HG03095 (cell line): ENCODE measurements at regions not wholly inside any gene's neighbourhood (a gene's known extent, or its start where the extent isn't known, plus 50 kb on each side); places are given as distances from the start of the nearest gene placed in this dataset.

Experiments used
- ATAC-seq: cut with Tn5 transposase; IDR thresholded peaks from one replicate; pipeline ENCODE4 v1.9.1; 2021; ENCODE audit warnings: moderate library complexity; ENCODE audit not compliant: unreplicated experiment

GRCh38 chr1:88111816-88112215 is 572.3 kb upstream of the PKN2 start:
- no peak for ATAC-seq

DNA sequence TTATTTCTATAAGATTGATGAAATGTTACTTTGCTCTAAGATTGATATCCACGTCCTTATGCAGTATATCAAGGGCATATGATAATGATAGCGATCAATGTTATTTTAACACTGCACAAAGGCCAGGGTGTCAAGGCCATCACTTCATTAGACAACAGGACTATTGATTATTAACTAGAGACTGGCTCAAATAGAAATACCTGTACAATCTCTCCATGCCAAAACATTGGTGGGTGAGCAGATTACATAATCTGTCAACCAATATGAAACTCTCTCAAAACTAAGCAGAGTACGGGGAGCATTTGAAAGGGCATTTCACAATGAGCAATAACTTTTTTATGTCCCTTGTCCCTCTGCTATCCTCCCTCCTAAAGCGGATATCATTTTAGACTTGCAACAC is 566.5 kb upstream of the PKN2 start:
- ATAC-seq: no peak

DNA sequence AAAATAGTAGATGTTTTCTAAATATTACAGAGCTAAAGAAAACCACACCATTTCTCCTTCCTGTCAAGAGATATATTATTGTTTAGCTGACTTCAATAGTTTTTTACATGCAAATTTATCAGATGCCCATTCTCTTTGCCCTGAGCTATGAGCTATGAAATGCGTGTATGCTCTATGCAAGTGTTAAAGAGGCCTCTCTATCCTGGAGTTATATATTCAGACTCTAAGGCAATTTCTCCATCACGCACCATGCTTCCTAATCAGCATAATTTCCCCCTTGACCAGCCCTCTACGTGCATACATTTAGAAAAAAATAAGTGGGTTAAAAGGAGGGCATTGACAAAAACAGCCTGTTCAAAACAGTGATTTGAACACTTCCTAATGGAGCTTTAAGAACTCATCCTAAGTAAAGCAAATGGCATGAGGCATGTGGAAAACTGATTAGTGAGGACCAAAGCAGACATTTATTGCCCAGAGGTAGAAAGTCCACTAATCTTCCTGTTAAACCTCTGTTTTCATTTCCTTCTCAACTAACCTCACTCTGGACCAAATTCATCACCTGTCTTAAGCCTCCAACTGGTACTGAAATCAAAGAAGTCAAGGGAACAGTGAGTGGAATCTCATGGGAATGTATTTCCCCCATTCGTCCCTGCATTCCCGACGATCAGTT is 565.8 kb upstream of the PKN2 start:
- no peak for ATAC-seq

DNA sequence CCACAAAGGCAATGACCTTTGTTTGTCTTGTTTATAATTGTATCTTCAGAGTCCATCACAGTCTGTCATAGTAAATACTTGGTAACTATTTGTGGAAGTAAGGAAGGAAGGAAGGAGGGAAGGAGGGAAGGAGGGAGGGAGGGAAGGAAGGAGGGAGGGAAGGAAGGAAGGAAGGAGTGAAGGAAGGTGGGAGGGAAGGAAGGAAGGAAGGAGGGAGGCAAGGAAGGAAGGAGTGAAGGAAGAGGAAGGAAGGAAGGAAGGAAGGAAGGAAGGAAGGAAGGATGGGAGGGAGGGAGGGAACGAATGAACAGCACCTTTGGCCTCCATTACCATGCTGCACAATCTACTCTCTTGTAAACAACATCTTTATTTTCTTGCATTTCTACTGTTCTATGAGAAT is 559.5 kb upstream of the PKN2 start:
- no peak for ATAC-seq

DNA sequence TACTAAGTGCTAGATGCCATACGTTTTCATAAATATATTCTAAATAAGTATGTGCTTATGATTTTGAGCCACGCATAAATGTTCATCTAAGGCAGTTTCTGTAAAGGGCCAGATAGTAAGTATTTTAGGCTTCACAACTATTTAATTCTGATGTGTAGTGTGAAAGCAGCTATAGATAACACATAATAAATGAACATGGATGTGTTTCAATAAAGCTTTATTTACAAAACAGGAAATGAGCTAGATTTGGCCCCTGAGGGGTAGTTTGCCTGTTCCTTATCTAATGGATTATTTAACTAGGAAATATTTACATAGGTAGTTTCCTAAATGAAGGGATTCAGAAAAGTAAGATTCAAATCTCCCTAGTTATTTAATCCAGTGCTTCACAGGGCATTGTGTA is 557.6 kb upstream of the PKN2 start:
- ATAC-seq: no peak

- ATAC-seq: no peak
Measured at GRCh38 chr1:88133991-88134390, 550.1 kb upstream of the PKN2 start.

DNA sequence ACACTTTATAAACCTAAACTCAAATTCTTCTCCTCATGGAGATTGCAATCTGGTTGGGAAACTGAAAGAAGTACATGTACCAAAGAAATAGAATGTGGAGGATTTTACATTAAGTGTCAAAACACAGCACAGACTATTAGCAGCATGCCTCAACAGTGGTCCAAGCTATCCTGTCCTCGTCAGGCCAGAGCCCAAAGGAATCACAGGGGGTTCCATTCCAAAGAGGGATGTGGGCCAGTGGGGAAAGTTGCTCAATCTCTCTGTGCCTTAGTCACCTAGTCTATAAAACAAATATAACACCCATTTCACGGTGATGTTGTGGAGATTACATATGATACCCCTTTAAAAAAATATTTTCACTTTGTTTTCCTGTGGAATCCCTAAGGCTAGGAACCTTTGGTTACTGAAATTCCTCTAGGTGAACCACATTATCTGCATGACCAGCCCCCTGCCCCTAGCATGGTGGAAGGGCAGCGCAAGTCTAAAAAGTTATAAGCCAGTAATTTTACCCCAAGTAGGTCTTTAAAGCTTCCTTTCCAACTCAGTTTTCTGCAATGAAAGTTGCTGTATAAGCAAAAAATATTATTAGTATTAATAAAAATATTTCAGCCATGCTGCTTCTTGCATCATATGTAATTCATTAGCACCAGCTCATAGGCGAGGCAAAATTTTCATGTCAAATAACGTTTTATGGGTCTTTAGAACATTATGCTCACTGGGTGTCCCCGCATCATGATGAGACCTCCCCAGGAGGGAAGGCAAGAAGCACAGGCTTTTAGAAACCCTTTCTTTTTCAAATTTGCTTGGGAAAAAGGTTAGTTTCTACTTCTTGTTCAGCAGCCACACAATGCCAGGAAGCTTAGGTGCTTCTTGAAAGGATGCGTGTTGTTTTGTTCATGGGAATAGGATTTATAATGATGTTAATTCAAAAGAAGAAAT is 548.8 kb upstream of the PKN2 start:
- no peak for ATAC-seq

- ATAC-seq: no peak
Measured at GRCh38 chr1:88139633-88140032, 544.4 kb upstream of the PKN2 start.

GRCh38 chr1:88140325-88140724 is 543.7 kb upstream of the PKN2 start:
- ATAC-seq: no peak

- no peak for ATAC-seq
Measured at GRCh38 chr1:88141499-88142074, 542.5 kb upstream of the PKN2 start.

- ATAC-seq: no peak
Measured at GRCh38 chr1:88145752-88146151, 538.3 kb upstream of the PKN2 start.

- no peak for ATAC-seq
Measured at GRCh38 chr1:88149686-88150085, 534.4 kb upstream of the PKN2 start.

GRCh38 chr1:88150330-88150729 is 533.7 kb upstream of the PKN2 start:
- ATAC-seq: no peak

GRCh38 chr1:88163187-88163586 is 520.9 kb upstream of the PKN2 start:
- no peak for ATAC-seq

GRCh38 chr1:88168126-88168525 is 515.9 kb upstream of the PKN2 start:
- ATAC-seq: no peak

DNA sequence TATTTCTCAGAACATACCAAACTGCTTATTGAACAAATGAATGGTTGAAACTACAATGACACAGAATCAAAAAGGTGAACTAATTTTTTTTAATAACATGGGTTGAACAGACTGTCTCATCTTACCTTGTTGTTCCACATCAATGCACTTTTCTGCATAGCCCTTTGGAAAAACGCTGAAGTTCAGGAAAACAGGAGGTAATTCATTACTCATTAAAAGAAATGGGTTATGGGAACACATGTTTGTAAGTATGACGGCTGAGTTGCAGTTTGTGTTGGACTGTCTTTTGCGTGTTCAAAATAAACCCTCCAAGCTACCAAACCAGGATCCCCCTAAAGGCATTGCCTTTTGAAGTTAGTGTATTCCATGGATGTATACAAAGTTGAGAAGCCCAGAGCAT is 514.9 kb upstream of the PKN2 start:
- no peak for ATAC-seq

GRCh38 chr1:88169939-88170338 is 514.1 kb upstream of the PKN2 start:
- no peak for ATAC-seq

DNA sequence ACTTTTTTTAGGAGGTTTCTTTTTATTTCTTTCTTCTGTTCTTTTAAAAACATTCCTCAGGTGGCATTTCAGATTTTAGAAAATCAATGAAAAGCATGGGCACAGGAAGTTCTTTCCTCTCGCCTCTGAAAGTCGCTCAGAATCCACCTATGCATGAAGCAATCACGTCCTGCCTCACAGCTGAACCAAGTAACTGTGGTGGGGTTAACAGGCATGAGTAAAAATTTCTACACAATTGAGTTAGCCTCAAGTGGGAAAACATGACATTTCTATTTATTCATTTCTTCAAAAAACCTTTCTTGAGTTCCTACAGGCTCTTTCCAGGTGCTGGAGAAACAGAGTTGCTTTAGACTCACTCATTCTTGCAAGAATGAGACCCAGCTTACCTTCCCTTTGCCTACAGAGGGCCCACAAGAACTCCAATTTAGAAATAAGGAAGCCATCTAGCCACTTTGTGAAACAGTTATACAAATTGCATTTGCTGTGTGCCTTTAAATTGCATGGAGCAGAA is 508.9 kb upstream of the PKN2 start:
- no peak for ATAC-seq

GRCh38 chr1:88175631-88176226 is 508.3 kb upstream of the PKN2 start:
- no peak for ATAC-seq

- no peak for ATAC-seq
Measured at GRCh38 chr1:88179943-88180342, 504.1 kb upstream of the PKN2 start.

DNA sequence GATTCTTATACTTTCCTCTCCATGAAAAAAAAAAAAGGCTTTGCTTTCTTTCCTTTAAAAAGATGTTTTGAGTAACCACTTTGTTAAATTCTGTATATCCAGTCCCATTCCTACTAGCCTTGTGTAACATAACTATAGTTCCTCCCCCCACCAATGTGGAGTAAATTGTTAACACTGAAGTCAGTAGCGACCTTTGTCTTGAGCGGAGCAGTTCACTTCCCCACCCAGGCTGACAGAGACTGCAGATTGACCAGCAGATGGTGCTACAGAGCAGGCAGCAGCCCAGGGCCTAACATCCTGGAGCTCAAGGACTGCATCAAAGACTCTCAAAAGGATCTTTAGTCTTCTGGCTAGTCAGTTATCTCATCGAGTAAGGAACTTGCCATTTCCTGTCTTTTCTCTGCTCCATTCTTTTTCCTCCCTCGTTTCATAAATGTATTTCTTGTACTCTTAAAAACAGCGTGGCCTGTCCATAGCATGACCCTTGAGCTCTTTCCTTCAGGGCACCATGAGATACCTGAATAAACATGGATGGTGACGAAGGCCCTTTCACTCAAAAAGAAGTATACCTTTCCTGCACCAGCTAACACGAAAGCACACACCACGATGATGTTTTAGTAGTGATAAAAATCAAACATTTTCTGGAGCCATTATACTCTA is 503.5 kb upstream of the PKN2 start:
- ATAC-seq: peak; percentile 98
